ENCODE measurements at regions not wholly inside any gene's neighbourhood (a gene's known extent, or its start where the extent isn't known, plus 50 kb on each side); places are given as distances from the start of the nearest gene placed in this dataset.
"Not testable (repeated sequence)": the region's sequence is repeated elsewhere in the genome, so short reads cannot be mapped to it uniquely, and the experiment has no call there.

DNA sequence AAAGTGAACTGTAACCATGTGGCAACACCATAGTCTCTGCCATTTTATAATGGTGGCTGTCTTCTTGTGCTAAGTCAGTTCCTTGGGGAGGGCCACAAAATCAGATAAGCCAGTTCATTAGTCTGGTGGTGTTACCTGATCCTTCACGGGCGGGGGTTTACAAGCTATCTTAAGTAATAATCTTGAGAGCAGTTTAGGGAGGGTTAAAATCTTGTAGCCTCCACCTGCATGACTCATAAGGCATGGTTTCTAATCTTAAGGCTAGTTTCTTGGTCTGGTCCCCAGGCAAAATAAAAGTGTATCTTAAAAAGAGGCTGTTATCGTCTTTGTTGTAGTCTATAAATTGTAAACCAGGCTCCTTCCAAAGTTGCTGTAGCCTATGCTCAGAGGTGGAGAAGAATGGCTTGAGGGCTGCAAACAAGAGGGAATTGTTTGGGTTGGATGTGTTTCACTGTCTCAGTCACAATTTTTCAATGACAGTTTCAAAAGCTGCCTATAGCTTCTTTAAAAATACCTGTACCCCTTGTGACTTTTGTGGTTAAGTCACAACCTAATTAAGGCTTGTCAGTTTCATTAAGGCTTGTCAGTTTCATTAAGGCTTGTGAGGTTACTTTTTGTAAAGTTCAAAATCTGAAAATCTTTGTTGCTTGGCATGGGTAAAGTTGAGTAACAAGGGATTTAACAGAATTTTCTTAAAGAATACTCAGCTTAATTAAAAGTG lies 135.7 kb downstream of the RPS4Y2 start:
- no peak for DNase-seq

DNA sequence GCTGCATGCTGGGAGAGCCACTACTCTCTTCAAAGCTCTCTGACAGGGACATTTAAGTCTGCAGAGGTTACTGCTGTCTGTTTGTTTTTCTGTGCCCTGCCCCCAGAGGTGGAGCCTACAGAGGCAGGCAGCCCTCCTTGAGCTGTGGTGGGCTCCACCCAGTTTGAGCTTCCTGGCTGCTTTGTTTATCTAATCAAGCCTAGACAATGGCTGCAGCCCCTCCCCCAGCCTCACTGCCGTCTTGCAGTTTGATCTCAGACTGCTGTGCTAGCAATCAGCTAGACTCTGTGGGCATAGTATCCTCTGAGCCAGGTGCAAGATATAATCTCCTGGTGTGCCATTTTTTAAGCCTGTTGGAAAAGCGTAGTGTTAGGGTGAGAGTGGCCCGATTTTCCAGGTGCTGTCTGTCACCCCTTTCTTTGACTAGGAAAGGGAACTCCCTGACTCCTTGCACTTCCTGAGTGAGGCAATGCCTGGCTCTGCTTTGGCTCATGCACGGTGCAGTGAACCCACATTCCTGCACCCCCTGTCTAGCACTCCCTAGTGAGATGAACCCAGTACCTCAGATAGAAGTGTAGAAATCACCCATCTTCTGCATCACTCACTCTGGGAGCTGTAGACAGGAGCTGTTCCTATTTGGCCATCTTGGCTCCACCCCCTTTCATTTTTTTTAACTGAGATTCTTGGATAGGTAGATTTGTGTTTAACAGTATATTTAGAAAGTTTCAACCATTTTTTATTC lies 169.6 kb downstream of the RPS4Y2 start:
- DNase-seq = peak; percentile 55

DNA sequence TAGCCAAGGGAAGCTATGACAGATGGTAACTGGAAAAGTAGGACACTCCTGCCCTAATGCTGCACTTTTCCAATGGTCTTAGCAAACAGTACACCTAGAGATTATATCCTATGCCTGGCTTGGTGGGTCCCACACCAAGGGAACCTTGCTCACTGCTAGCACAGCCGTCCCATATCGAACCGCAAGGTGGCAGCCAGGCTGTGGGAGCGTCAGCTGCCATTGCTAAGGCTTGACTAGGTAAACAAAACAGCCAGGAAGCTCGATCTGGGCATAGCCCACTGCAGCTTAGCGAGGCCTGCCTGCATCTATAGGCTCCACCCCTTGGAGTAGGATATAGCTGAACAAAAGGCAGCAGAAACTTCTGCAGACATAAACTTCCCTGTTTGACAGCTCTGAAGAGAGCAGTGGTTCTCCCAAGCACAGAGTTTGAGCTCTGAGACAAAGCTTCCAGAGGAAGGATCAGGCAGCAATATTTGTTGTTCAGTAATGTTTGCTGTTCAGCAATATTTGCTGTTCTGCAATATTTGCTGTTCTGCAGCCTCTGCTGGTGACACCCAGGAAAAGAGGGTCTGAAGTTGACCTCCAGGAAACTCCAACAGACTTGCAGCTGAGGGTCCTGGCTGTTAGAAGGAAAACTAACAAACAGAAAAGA lies 173.9 kb downstream of the RPS4Y2 start:
- DNase-seq = no peak

DNA sequence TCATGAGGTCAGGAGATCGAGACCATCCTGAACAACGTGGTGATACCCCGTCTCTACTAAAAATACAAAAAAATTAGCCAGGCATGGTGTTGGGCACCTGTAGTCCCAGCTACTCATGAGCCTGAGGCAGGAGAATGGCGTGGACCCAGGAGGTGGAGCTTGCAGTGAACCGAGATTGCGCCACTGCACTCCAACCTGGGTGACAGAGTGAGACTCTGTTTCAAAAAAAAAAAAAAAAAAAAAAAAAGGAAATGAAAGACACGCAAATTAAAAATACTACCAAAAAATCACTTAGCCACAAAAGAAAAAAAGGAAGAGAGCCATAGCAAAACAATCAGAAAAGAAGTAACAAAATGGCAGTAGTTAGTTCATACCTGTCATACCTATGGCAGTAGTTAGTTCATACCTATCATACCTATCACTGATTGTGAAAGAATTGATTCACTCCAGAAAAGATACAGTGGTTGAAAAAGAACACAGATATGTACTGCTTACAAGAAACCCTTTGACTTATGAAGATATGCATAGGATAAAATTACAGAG lies 180.9 kb downstream of the RPS4Y2 start:
- DNase-seq = not testable (repeated sequence)

DNA sequence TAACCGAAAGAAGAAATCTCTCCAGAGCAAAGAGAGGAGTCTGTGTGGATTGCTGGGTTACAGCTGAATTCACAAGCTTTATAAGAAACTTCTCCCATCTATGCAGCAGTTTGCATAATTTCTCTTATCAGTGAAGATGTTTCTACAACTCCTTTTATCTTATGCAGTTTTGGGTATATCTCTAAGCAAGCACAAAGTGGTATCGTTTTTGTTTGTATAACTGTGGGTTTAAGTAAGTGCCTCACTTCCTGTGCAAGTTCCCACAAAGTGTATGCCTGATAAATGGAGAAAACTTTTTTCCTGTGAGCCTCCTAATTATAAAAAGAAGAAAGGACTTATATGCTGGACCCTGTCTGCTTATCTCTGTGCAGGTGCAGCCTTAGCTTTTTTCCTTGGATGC lies 205.6 kb downstream of the RPS4Y2 start:
- DNase-seq = no peak

DNA sequence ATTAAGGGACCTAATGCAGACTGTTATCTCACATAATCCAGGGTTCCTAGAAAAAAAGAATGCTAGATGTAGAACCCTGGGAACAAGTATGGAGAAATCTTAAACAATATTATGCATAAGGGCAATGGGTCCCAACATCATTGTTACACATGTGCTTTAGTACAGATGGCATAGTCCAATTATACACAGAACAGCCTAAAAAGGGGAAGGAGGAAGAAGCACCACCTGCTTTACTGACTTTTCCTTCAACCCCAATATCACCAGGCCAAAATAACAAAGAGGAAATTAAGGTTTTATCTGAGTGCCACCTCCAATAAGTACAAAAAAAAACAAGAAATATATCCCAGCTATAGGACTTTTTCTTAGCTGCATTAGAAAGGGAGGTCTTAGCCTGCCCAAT lies 211.9 kb downstream of the RPS4Y2 start:
- no peak for DNase-seq

DNA sequence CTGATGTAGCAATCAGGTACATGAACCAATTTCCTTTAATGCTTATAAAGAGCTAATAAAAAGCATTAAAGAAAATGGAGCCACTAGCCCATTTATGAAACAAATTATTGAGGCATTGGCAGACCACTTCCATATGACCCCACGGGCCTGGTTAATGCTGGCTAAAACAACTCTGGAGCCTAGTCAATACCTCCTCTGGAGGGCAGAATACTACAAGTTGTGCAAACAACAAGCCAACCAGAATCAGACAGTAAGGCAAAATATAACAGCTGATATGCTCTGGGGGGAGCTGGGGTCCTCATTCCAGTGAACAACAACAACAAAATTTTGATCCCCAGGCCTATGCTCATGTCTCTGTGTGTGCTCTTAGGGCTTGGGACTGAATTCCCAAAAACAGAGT lies 212.3 kb downstream of the RPS4Y2 start:
- peak; percentile 12 for DNase-seq

DNA sequence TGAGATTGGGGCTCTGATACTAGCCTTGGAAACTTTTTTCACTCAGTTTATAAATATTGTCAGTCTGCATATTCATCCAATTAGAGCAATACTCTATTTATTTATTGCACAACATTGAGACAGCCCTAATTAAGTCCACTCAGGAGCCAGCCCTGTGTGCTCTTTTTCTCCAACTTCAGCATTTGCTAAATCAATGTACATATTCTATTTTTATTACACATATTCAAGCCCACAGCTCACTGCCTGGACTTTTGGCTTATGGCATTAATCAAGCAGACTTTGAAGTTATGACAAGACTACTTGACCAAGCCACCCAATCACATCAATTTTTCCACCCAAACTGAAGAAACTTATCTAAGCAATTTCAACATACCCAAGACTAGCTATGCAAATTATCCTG lies 215.5 kb downstream of the RPS4Y2 start:
- no peak for DNase-seq

DNA sequence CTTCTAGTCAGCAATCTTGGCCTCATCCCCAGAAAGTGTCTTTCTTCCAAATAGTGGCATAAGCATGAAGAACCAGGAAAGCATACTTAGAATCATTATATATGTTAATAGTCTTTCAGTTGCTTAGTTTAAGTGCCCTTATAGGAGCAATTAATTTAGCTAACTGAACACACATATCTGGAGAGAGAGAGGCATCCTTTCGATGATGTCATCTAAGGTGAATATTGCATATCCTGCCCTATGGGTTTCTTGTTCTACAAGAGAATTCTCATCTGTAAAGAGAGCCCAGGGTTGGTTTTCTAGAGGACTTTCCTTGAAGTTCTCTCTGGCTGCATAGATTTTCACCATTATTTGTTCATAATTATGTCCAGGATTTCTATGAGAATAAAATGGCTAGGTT lies 230.1 kb downstream of the RPS4Y2 start:
- no peak for DNase-seq

DNA sequence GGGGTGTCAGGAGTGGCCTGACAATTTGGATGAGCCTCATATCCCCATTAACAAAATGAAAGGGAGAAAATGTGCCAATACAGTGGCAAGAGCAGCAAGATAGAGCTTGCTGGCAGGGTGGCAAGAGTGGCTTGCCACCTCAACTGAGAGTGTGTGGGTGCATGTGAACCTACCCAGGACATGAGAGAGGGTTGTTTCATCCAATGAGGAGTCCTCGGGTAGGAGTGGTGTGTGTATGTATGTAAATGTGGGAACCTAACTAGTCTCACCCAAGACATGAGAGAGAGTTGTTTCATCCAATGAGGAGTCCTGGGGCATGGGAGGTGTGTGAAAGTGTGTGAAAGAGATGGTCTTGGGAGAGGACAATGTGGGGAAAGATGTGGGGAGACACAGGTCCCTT lies 234.2 kb downstream of the RPS4Y2 start:
- no peak for DNase-seq

DNA sequence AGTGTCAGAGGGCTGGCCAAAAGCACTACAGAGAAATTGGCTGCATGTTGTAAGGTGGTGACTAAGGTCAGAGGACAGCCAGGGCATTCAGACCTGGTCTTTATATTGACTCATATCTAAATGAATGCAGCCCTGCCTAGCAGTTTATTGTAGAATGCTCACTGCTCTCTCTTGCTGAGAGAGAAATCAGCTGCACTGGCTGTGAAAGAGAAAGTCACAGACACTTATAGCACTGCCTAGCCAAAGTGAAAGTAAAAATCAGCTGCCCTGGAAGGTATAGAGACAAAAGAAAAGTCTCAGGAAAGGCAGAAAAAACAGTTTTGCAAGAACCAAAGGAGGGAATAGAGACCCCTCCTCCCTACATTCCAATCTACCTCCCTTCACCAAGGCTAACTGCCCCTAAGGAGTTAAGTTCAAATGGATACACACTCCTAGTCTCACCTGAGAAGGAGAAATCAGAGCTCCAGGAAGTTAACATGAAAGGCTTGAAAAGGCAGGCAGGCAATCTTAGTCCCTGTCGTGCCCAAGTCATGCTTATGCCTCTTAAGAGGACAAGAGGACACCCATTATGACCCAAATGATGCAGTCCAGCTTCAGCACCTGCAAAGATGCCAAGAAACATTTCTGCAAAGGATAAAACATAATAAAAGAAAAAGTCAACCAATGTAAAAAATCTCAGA lies 235.1 kb downstream of the RPS4Y2 start:
- DNase-seq = peak; percentile 24

DNA sequence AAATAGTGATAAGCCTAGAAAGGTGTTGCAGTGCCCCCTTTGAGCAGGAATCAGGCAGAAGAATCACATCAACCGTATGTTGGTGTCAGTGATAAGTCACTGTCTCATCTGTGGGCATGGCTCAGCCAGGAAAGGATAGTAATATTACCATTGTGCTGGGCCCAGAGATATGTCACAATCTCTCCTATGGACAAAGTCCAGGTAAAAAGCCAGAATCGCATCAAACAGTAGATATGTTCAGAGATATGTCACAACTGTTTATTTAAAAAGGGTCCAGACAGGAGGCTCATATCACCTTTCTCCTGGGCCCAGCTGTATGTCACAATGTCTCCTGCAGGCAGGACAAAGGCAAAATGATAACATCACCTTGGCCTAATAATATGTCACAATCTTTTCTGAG lies 241.4 kb downstream of the RPS4Y2 start:
- DNase-seq = no peak

DNA sequence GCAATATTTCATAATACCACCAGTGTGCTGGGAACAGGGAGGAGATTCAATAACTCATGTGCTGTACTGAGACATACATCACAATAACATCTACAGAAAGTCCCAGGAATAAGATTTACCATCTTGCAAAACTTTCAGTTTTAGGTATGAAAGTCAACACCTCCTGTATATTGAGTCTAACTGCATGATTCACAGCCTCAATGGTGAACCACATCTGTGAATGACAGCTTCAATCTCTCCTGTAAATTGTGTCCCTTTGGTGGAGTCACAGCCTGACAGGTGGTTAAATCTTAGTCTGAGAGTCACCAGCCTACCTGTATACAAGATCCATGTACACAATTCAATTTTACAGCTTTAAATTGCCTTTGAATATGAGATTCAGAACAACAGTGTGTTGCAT lies 242.1 kb downstream of the RPS4Y2 start:
- DNase-seq = no peak

DNA sequence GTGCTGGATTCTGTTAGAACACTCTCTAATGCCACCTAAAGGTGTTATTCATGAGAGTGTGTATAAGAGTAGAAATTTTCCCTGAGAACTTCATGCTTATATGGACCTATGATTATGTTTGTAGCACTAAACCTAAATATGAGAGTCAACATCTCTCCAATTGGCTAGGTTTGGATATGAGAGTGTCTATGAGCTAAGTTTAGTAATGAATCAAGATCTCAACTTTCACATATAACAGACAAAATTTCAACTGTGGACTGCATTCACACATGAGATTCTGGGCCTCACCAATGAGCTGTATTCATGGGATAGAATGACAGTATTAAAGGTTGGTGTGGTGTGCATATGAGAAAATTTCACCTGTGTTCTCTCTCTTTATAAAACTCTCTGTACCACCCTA lies 242.6 kb downstream of the RPS4Y2 start:
- no peak for DNase-seq

DNA sequence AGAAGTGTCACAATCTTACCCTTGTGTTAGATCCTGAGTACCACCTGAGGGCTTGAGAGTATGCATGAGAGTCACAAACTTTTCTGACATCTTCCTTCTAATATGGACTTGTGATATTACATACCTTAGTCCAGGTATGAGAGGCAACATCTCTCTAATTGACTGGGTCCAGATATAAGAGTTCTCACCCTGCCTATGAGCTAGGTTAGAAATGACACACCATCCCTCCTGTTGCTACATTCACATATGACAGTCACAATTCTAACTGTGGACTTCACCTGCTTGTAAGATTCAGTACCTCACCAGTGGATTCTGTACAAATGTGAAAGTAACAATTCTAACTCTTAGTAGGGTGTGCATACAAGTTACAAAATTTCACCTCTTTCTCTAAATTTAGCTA lies 245.2 kb downstream of the RPS4Y2 start:
- no peak for DNase-seq

DNA sequence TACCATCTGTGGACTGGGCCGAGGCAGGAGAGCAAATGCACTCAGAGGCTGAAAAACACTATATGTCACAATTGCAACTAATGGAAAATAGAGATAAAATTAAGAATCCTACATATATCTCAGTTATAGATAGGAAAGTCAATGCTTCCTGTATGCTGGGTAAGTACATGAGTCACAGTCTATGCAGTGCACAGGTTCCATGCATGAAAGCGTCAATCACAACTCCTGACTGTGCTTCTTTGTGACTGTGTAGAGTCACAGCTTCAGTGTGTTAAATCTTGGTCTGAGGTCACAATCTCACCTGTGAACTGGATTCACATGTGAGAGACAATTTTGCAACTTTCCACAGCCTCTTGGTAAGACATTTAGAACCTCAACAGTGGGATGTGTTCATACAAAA lies 247.2 kb downstream of the RPS4Y2 start:
- no peak for DNase-seq

DNA sequence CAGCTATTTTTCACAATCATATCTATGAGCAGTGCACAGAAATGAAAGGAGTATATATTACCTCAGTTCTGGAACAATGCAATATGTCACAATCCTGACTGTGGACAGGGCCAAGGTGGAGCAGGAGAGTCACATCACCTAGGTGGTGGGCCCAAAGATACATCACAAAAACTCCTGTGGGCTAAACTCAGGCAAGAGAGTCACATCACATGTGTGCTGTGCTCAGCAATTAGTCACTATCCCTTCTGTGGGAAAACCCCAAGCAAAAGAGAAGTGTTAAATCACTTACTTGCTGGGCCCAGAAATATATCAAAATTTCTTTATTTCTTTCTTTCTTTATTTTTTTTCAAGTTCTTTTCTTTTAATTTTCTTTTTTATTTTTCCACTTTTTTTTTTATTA lies 249.6 kb downstream of the RPS4Y2 start:
- no peak for DNase-seq

DNA sequence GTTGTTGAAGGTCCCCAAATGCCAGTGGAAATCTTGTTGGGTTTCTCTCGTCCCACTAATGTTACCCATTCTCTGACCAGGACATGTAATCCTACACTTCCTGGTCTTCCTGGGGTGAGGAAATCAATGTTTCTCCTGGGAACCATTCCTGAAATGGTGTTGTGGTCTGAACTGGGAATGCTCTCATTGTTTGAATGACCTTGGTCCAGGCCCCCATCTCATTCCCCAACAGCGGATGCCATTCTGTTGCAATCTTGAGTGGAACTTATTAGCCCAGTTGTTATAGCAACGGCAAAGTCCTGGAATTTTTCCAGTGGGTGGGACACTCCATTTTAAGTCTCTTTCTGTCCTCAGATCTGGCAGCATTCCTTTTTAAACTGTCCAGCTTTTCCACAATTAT lies 265.9 kb downstream of the RPS4Y2 start:
- DNase-seq = no peak

DNA sequence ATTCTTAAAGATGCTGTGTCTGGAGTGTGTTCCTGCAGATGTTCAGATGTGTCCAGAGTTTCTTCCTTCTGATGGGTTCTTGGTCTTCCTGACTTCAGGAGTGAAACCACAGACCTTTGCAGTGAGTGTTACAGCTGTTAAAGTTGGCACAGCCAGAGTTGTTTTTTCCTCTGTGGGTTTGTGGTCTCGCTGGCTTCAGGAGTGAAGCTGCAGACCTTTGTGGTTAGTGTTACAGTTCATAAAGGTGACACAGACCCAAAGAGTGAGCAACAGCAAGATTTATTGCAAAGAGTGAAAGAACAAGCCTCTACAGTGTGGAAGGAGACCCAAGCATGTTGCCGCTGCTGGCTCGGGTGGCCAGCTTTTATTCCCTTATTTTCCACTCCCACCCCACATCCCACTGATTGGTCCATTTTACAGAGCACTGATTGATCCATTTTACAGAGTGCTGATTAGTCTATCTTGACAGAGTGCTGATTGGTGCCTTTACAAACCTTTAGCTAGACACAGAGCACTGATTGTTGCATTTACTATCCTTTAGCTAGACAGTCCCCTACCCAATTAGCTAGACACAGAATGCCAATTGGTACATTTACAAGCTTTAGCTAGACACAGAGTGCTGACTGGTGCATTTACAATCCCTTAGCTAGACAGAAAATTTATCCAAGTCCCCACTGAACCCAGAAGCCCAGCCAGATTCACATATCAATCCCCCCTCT lies 266.6 kb downstream of the RPS4Y2 start:
- peak; percentile 57 for DNase-seq

DNA sequence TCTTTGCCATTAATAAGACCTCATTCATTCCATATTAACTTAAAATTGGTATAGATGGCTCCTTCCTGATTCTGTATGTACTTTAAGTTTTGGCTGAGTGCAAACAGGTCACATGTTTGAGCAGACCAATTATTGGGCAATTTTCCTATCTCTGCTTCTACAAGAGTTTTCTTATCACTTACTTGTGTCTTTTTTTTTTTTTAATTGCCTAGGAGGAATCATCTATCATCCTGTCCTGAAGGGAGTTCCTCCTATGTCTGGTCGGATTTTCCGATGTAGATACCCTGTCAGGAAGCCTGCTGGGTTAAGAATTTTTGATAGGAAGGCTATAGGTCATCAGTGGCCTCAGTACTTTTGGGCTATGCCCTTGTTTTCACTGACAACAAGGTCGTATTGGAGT lies 268.0 kb downstream of the RPS4Y2 start:
- DNase-seq = no peak

DNA sequence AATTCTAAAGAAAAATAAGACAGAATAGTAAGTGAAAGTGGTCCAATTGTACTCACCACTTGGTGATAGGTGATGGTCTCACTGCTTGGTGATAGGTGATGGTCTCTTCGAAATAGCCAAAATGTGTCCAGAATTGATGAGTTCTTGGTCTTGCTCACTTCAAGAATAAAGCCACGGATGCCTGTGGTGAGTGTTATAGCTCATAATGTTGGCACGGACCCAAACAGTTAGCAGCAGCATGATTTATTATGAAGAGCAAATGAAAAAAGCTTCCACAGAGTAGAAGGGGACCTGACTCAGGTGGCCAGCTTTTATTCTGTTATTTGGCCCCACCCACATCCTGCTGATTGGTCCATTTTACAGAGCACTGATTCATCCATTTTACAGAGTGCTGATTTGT lies 272.6 kb downstream of the RPS4Y2 start:
- no peak for DNase-seq

DNA sequence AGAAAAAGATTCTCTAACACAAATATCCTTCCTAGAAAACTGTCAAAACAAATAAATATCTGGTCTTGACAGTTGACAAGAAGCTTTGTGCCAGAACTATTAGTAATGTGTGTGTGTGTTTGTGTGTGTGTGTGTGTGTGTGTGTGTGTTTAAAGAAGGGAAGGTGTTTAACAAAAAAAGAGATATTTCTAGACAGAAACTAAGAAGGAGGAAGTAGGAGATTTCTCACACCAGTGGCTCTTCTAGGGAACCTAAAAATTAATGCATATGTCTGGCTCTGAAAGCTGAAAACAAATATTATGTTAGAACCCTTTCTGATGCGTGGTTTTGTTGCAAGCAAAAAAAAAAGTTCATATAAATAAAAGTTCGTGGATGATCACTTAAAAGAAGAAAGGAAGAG lies 277.5 kb downstream of the RPS4Y2 start:
- no peak for DNase-seq
